Urinary bladder (tissue), 3 donors: ENCODE measurements at regions not wholly inside any gene's neighbourhood (a gene's known extent, or its start where the extent isn't known, plus 50 kb on each side); places are given as distances from the start of the nearest gene placed in this dataset.
"Not testable (repeated sequence)": the region's sequence is repeated elsewhere in the genome, so short reads cannot be mapped to it uniquely, and the experiment has no call there.

Source experiments
- DNase-seq: peaks from one replicate; pipeline ENCODE4 v3.0.0-alpha.2; 2015; ENCODE audit errors: extremely low spot score
- H3K27ac ChIP-seq: one replicate; pipeline ENCODE4 v1.5.1; 2013; ENCODE audit warnings: low read depth, mild to moderate bottlenecking, moderate library complexity
- H3K36me3 ChIP-seq: one replicate; pipeline ENCODE4 v1.6.1; 2013; ENCODE audit warnings: mild to moderate bottlenecking, moderate library complexity; ENCODE audit not compliant: insufficient read depth
- H3K4me1 ChIP-seq: one replicate; pipeline ENCODE4 v1.6.1; 2013; ENCODE audit warnings: mild to moderate bottlenecking, moderate library complexity; ENCODE audit not compliant: insufficient read depth
- H3K4me3 ChIP-seq: one replicate; pipeline ENCODE4 v1.5.1; 2013; ENCODE audit warnings: low read depth, low read length
- WGBS: extraction: QIAGEN DNeasy Blood & Tissue Kit; methylation state at CpG from one replicate; pipeline ENCODE4 v1.1.7; 2013; 5-methylcytosine and 5-hydroxymethylcytosine counted together
- donor health status: healthy with polysubstance abuse.
- donor health status: healthy.

DNA sequence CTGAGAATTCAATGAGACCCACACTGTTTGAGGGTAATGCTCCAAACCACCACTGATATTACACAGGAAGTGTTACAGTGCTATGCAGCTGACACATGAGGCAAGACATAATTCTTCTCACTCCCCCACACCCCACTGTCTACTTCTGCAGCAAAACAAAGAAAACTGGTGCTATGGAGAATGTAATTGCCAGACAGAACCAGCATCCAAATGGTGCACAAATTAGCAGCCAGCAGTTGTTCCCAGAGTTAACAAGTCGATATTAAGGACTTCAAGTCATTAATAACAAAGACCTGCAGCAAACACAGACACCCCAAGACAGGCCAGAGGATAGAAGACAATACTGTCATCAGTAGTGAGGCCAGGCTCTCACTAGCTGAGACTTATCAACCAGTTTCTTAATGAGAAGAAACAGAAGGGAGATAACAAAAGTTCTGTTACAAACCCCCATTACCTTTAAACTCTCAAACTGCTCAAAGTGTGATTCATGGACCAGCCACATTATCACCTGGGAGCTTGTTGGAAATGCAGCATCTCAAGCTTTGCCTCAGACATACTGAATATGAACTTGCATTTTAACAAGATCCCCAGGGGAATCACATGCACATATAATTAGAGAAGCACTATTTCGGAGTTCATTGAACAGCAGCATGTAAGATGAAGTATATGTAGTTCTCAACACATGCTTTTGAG is 58.7 kb upstream of the FNDC3B start:
- Histone ChIP-seq H3K27ac (no peak overlapping the region), H3K4me3 (no peak overlapping the region), H3K4me1 (no peaks in the 10 kb centered on the region), H3K36me3 (no peaks in the 10 kb centered on the region)
- no peak for DNase-seq
- WGBS, result 69% methylated on average over 2 of the region's 2 CpGs

DNA sequence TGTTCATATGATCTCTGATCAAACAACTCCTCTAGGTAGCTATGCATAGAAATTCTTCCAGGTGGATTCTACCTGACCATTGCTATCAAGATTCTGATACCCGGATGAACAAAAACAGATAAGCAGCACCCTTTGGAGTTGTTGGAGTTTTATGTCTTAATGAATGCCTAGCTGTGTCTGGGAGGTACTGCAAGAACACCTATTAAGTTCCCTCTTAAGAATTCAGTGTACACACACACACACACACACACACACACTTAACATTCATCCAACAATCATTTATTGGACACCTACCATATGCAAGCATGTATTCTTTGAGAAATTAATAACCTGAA is 58.1 kb upstream of the FNDC3B start:
- DNase-seq, result no peak
- H3K36me3 ChIP-seq, result no peaks in the 10 kb centered on the region
- no peak overlapping the region for H3K27ac ChIP-seq
- no peaks in the 10 kb centered on the region for H3K4me1 ChIP-seq
- H3K4me3 ChIP-seq, result no peak overlapping the region
- 85% methylated on average over 1 of the region's 1 CpG for WGBS

- H3K36me3 ChIP-seq, result no peaks in the 10 kb centered on the region
- no peak overlapping the region for H3K4me3 ChIP-seq
- no peak for DNase-seq
- no peak overlapping the region for H3K27ac ChIP-seq
- WGBS, result 35% methylated on average over 2 of the region's 2 CpGs
- H3K4me1 ChIP-seq, result no peaks in the 10 kb centered on the region
These were observed 56.5 kb upstream of the FNDC3B start for GRCh38 chr3:171982828-171983227.

DNA sequence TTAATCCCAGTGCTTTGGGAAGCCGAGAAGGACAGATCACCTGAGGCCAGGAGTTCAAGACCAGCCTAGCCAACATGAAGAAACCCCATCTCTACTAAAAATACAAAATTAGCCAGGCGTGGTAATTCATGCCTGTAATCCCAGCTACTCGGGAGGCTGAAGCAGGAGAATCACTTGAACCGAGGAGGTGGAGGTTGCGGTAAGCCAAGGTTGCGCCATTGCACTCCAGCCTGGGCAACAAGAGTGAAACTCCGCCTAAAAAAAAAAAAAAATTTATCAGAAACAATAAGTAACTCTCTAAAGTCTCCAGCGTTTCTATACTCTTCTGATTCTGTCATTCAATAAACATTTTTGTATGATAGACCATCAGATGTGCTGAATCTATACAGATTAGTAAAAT is 55.7 kb upstream of the FNDC3B start:
- H3K4me1 ChIP-seq, H3K27ac ChIP-seq, H3K36me3 ChIP-seq, DNase-seq, H3K4me3 ChIP-seq: not testable (repeated sequence)
- 90% methylated on average over 8 of the region's 8 CpGs for WGBS

DNA sequence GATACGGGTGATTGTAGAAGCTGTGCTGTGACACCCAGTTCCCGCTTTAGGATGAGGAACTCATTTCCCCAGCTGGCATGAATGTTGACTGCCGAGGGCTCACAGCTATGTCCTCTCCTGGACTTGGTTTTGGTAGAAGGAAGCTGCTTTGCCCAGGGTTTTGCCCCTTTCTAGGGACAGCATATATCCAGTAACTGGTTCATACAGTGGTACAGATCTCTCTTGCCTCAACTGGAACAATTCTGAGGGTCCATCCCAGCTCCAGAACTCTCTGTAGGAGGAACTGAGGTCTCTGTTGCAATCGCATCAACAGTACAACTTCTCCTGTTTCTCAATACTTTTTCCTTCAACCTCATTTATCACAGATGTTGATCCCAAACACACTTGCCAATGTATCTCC is 54.5 kb upstream of the FNDC3B start:
- DNase-seq, result no peak
- WGBS, result 87% methylated on average over 4 of the region's 4 CpGs

DNA sequence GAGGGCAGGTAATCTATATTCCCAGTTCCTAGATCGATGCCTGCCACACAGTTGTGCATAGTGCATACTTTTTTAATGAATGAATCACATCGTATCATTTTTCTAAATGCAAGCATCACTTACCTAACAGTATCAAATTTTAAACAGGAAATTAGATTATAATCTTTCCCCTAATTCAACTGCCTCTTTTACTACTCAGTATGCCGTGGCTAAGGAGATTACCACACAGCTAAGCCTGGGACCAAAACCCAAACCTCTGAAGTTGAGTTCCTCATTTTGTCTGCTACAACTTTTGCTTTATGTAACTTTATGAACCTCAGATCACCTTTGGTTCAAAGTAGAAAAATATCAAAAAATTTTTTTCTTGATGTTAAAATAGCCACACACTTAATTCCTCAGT is 53.2 kb upstream of the FNDC3B start:
- no peak for DNase-seq
- H3K4me1 ChIP-seq, result no peaks in the 10 kb centered on the region
- H3K36me3 ChIP-seq, result no peaks in the 10 kb centered on the region
- H3K27ac ChIP-seq, result no peak overlapping the region
- H3K4me3 ChIP-seq, result no peak overlapping the region
- 71% methylated on average over 3 of the region's 3 CpGs for WGBS

More for the DNA sequence above, 54.5 kb upstream of the FNDC3B start:
- no peaks in the 10 kb centered on the region for H3K36me3 ChIP-seq
- H3K27ac ChIP-seq, result no peak overlapping the region
- no peak overlapping the region for H3K4me3 ChIP-seq
- no peaks in the 10 kb centered on the region for H3K4me1 ChIP-seq

- no peak for DNase-seq
- WGBS, result 61% methylated on average over 3 of the region's 3 CpGs
- no peak overlapping the region for H3K4me3 ChIP-seq
- H3K36me3 ChIP-seq, result no peaks in the 10 kb centered on the region
- H3K4me1 ChIP-seq, result no peaks in the 10 kb centered on the region
- no peak overlapping the region for H3K27ac ChIP-seq
These were observed 52.4 kb upstream of the FNDC3B start for GRCh38 chr3:171986757-171987518.
